ENCODE measurements at regions not wholly inside any gene's neighbourhood (a gene's known extent, or its start where the extent isn't known, plus 50 kb on each side); places are given as distances from the start of the nearest gene placed in this dataset.

GRCh38 chr4:126530996-126531585 lies 1101.7 kb upstream of the INTU start:
- no peaks in the 10 kb centered on the region for H3K27me3 ChIP-seq (ENCODE audit: control insufficient read depth in 4 of 4, insufficient read depth in 4 of 4, low read length in 3 of 4)
- H3K36me3 ChIP-seq (ENCODE audit: control insufficient read depth in 4 of 4, insufficient read depth in 3 of 4, low read depth in 1 of 4, low read length in 3 of 4): no peaks in the 10 kb centered on the region
- H3K9me3 ChIP-seq (ENCODE audit: control insufficient read depth in 4 of 4, low read length in 3 of 4): peaks cover 0 to 3% (median 0%) of the 10 kb centered on the region in 4 donors
- no peak for DNase-seq (ENCODE audit: low spot score)
- no peak for TF ChIP-seq CTCF (IDR thresholded peaks at IDR 0.05; ENCODE audit: low read depth, low read length, missing input control)
- TF ChIP-seq NR2F2 (IDR thresholded peaks at IDR 0.05): no peak
- no peak for TF ChIP-seq GABPA (IDR thresholded peaks at IDR 0.05 in 1 of 2, conservative IDR thresholded peaks at IDR 0.05 in 1 of 2)
- no peak for TF ChIP-seq EGR1 (IDR thresholded peaks at IDR 0.05; ENCODE audit: low read depth in 2 of 2)
- no peak for TF ChIP-seq TAF1 (conservative IDR thresholded peaks at IDR 0.05)
- no peak for TF ChIP-seq RXRA (IDR thresholded peaks at IDR 0.05)
- TF ChIP-seq ZBTB33 (IDR thresholded peaks at IDR 0.05): no peak
- no peak for TF ChIP-seq MAX (IDR thresholded peaks at IDR 0.05)
- no peak for TF ChIP-seq RAD21 (IDR thresholded peaks at IDR 0.05)
- TF ChIP-seq ATF3 (IDR thresholded peaks at IDR 0.05): no peak
- no peak for TF ChIP-seq YY1 (IDR thresholded peaks at IDR 0.05)
- no peak for TF ChIP-seq REST (IDR thresholded peaks at IDR 0.05)
- no peak for TF ChIP-seq HNF4A (conservative IDR thresholded peaks at IDR 0.05)
- TF ChIP-seq FOXA2 (IDR thresholded peaks at IDR 0.05): no peak
- no peak for TF ChIP-seq FOXA1 (IDR thresholded peaks at IDR 0.05)
- TF ChIP-seq SP1 (IDR thresholded peaks at IDR 0.05): no peak
- TF ChIP-seq JUND (IDR thresholded peaks at IDR 0.05): no peak
- no peak for TF ChIP-seq HNF4G (IDR thresholded peaks at IDR 0.05)
- no peaks in the 10 kb centered on the region for H3K4me1 ChIP-seq (ENCODE audit: control insufficient read depth in 4 of 4, insufficient read depth in 4 of 4, low read length in 3 of 4)
- H3K9ac ChIP-seq (ENCODE audit: low read depth in 1 of 2, low read length in 2 of 2): no peak overlapping the region
- H3K4me3 ChIP-seq (ENCODE audit: low read depth in 1 of 3, low read length in 3 of 3): no peak overlapping the region
- H3K27ac ChIP-seq (ENCODE audit: low read depth in 1 of 2, low read length in 2 of 2): no peak overlapping the region
